Esophagus squamous epithelium (tissue), 4 donors: ENCODE measurements at regions not wholly inside any gene's neighbourhood (a gene's known extent, or its start where the extent isn't known, plus 50 kb on each side); places are given as distances from the start of the nearest gene placed in this dataset.

Experiments used
- CTCF ChIP-seq, 6 experiments: fragments of 450-650 bp in 4 of 6; fragments of 200-600 bp in 2 of 6; sonication (generic) in 2 of 6; IDR thresholded peaks; one replicate each; pipeline ENCODE4 v1.5.1; 2016 to 2019; ENCODE audit warnings: antibody characterized with exemption in 6 of 6, mild to moderate bottlenecking in 4 of 6, moderate library complexity in 4 of 6
- POLR2A ChIP-seq, 4 donors: fragments of 450-650 bp; IDR thresholded peaks; one replicate each; pipeline ENCODE4 v1.6.1; 2017; ENCODE audit warnings: antibody characterized with exemption in 4 of 4, mild to moderate bottlenecking in 4 of 4, moderate library complexity in 3 of 4

GRCh38 chr21:35386491-35387079 lies 337.5 kb upstream of the RUNX1 start:
- TF ChIP-seq POLR2A (IDR thresholded peaks at IDR 0.05), result no peak
- TF ChIP-seq CTCF (IDR thresholded peaks at IDR 0.05), result no peak
